ENCODE measurements at regions not wholly inside any gene's neighbourhood (a gene's known extent, or its start where the extent isn't known, plus 50 kb on each side); places are given as distances from the start of the nearest gene placed in this dataset.

GRCh38 chr9:85202596-85202995 lies 533.1 kb downstream of the NTRK2 start:
- H3K36me3 Mint-ChIP-seq (ENCODE audit: low read depth): no peaks in the 10 kb centered on the region
- peaks cover 2% of the 10 kb centered on the region for H3K27me3 Mint-ChIP-seq
- ChIA-PET POLR2A (no interaction called here), CTCF (no interaction called here)
- H3K27ac Mint-ChIP-seq: no peak overlapping the region
- no peak for TF ChIP-seq CTCF (IDR thresholded peaks at IDR 0.05)
- ATAC-seq (no peak), DNase-seq (no peak)
- H3K9me3 Mint-ChIP-seq: no peaks in the 10 kb centered on the region
- no peaks in the 10 kb centered on the region for H3K4me1 Mint-ChIP-seq (ENCODE audit: low read depth)
- no peak overlapping the region for H3K4me3 Mint-ChIP-seq
- intact Hi-C loops (cut with micrococcal nuclease): no loop called here

GRCh38 chr9:85200726-85201404 lies 531.3 kb downstream of the NTRK2 start:
- ChIA-PET POLR2A (no interaction called here), CTCF (no interaction called here)
- Mint-ChIP-seq H3K4me3 (no peak overlapping the region), H3K9me3 (no peaks in the 10 kb centered on the region), H3K27ac (no peak overlapping the region), H3K27me3 (peaks cover 2% of the 10 kb centered on the region), H3K4me1 (ENCODE audit: low read depth) (no peaks in the 10 kb centered on the region), H3K36me3 (ENCODE audit: low read depth) (no peaks in the 10 kb centered on the region)
- TF ChIP-seq CTCF (IDR thresholded peaks at IDR 0.05): no peak
- intact Hi-C loops (cut with micrococcal nuclease): no loop called here
- DNase-seq (no peak), ATAC-seq (no peak)

- CTCF ChIA-PET: no interaction called here
- no peak overlapping the region for H3K4me3 Mint-ChIP-seq
- H3K27me3 Mint-ChIP-seq: peaks cover 2% of the 10 kb centered on the region
- intact Hi-C loops (cut with micrococcal nuclease): no loop called here
- DNase-seq (no peak), ATAC-seq (no peak)
- no peak overlapping the region for H3K27ac Mint-ChIP-seq
- POLR2A ChIA-PET: no interaction called here
- H3K36me3 Mint-ChIP-seq (ENCODE audit: low read depth): no peaks in the 10 kb centered on the region
- H3K4me1 Mint-ChIP-seq (ENCODE audit: low read depth): no peaks in the 10 kb centered on the region
- no peak for TF ChIP-seq CTCF (IDR thresholded peaks at IDR 0.05)
- no peaks in the 10 kb centered on the region for H3K9me3 Mint-ChIP-seq
Observed at GRCh38 chr9:85199866-85200495, 530.5 kb downstream of the NTRK2 start.

- Mint-ChIP-seq H3K36me3 (ENCODE audit: low read depth) (no peaks in the 10 kb centered on the region), H3K27ac (no peak overlapping the region), H3K9me3 (peaks cover 3% of the 10 kb centered on the region), H3K4me1 (ENCODE audit: low read depth) (no peaks in the 10 kb centered on the region), H3K4me3 (no peak overlapping the region), H3K27me3 (peaks cover 3% of the 10 kb centered on the region)
- POLR2A ChIA-PET: no interaction called here
- no peak for TF ChIP-seq CTCF (IDR thresholded peaks at IDR 0.05)
- no peak for ATAC-seq
- intact Hi-C loops (cut with micrococcal nuclease): no loop called here
- CTCF ChIA-PET: no interaction called here
- no peak for DNase-seq
Observed at GRCh38 chr9:85192750-85193149, 523.2 kb downstream of the NTRK2 start.

GRCh38 chr9:85186218-85186585 lies 516.7 kb downstream of the NTRK2 start:
- no peak overlapping the region for H3K27ac Mint-ChIP-seq
- no peak for DNase-seq
- H3K9me3 Mint-ChIP-seq: no peaks in the 10 kb centered on the region
- intact Hi-C loops (cut with micrococcal nuclease): no loop called here
- TF ChIP-seq CTCF (IDR thresholded peaks at IDR 0.05): no peak
- H3K4me1 Mint-ChIP-seq (ENCODE audit: low read depth): no peaks in the 10 kb centered on the region
- ChIA-PET POLR2A (no interaction called here), CTCF (no interaction called here)
- no peak overlapping the region for H3K4me3 Mint-ChIP-seq
- ATAC-seq: no peak
- H3K27me3 Mint-ChIP-seq: peaks cover 4% of the 10 kb centered on the region
- no peaks in the 10 kb centered on the region for H3K36me3 Mint-ChIP-seq (ENCODE audit: low read depth)
